WTC11 (cell line): ENCODE measurements at regions not wholly inside any gene's neighbourhood (a gene's known extent, or its start where the extent isn't known, plus 50 kb on each side); places are given as distances from the start of the nearest gene placed in this dataset.

Experiments used
- ATAC-seq: fragments of 200-7000 bp; cut with Tn5 transposase; 2 replicates; pipeline ENCODE4 v1.10.0; 2021; ENCODE audit warnings: mild to moderate bottlenecking, moderate library complexity
- CTCF ChIA-PET: fragments of 300-600 bp; sonication (Branson Sonifier 250); formaldehyde crosslinking; loops from one replicate; lab custom pipeline; 2021; ENCODE audit warnings: antibody characterized with exemption; lab: Charles Lee
- POLR2A ChIA-PET: fragments of 350-600 bp; sonication (Branson Sonifier 250); formaldehyde crosslinking; loops from one replicate; lab custom pipeline; 2021; ENCODE audit warnings: antibody characterized with exemption; lab: Charles Lee
- DNase-seq: peaks from one replicate; pipeline ENCODE4 v3.0.0; 2021; ENCODE audit warnings: low spot score
- H3K27ac Mint-ChIP-seq: 2 replicates; pipeline ENCODE4 v1.8.0; 2021; ENCODE audit warnings: mixed read lengths
- H3K27me3 Mint-ChIP-seq: 2 replicates; pipeline ENCODE4 v1.8.0; 2021; ENCODE audit warnings: low read depth, mild to moderate bottlenecking, moderate library complexity, mixed read lengths
- H3K36me3 Mint-ChIP-seq: 2 replicates; pipeline ENCODE4 v1.8.0; 2021; ENCODE audit warnings: mixed read lengths
- H3K4me1 Mint-ChIP-seq: 2 replicates; pipeline ENCODE4 v1.8.0; 2022; ENCODE audit warnings: mixed read lengths
- H3K4me3 Mint-ChIP-seq: 2 replicates; pipeline ENCODE4 v1.8.0; 2021; ENCODE audit warnings: mild to moderate bottlenecking, moderate library complexity, mixed read lengths
- H3K9me3 Mint-ChIP-seq: 2 replicates; pipeline ENCODE4 v1.8.0; 2021; ENCODE audit warnings: mixed read lengths
- CBFB ChIP-seq: sonication (generic); formaldehyde crosslinking; IDR thresholded peaks from 2 replicates; pipeline ENCODE4 v1.8.1; 2022; ENCODE audit warnings: mild to moderate bottlenecking, low read depth, missing genetic modification reagents
- CREM ChIP-seq: sonication (generic); formaldehyde crosslinking; IDR thresholded peaks from 2 replicates; pipeline ENCODE4 v1.8.1; 2022; ENCODE audit warnings: mild to moderate bottlenecking, missing genetic modification reagents, moderate library complexity
- ETV6 ChIP-seq: sonication (generic); formaldehyde crosslinking; IDR thresholded peaks from 2 replicates; pipeline ENCODE4 v1.8.1; 2022; ENCODE audit warnings: mild to moderate bottlenecking, missing genetic modification reagents
- FOXK1 ChIP-seq: sonication (generic); formaldehyde crosslinking; IDR thresholded peaks from 2 replicates; pipeline ENCODE4 v1.8.0; 2022; ENCODE audit warnings: mild to moderate bottlenecking, moderate library complexity, missing genetic modification reagents
- GABPB1 ChIP-seq: sonication (generic); formaldehyde crosslinking; IDR thresholded peaks from 2 replicates; pipeline ENCODE4 v1.8.1; 2023; ENCODE audit warnings: mild to moderate bottlenecking, missing genetic modification reagents
- GRHL2 ChIP-seq: fragments of 250-450 bp; sonication (Bioruptor Pico); IDR thresholded peaks from 2 replicates; pipeline ENCODE4 v1.8.0; 2022; ENCODE audit warnings: mild to moderate bottlenecking, moderate library complexity; ENCODE audit not compliant: insufficient replicate concordance, severe bottlenecking
- HMGA2 ChIP-seq: fragments of 250-450 bp; sonication (Bioruptor Pico); IDR thresholded peaks from 2 replicates; pipeline ENCODE4 v1.4.0; 2021; ENCODE audit warnings: mild to moderate bottlenecking, moderate library complexity
- IRF2 ChIP-seq: sonication (generic); formaldehyde crosslinking; IDR thresholded peaks from 2 replicates; pipeline ENCODE4 v1.8.0; 2022; ENCODE audit warnings: low read depth, missing genetic modification reagents, borderline replicate concordance
- NR3C1 ChIP-seq: sonication (generic); formaldehyde crosslinking; conservative IDR thresholded peaks from 2 replicates; pipeline ENCODE4 v1.8.1; 2023; ENCODE audit warnings: low read depth, mild to moderate bottlenecking, missing genetic modification reagents
- RELA ChIP-seq: sonication (generic); formaldehyde crosslinking; IDR thresholded peaks from 2 replicates; pipeline ENCODE4 v1.8.1; 2022; ENCODE audit warnings: missing genetic modification reagents, mild to moderate bottlenecking, borderline replicate concordance
- ZNF121 ChIP-seq: sonication (generic); formaldehyde crosslinking; IDR thresholded peaks from 2 replicates; pipeline ENCODE4 v1.8.0; 2023; ENCODE audit warnings: missing genetic modification reagents
- ZNF263 ChIP-seq: sonication (generic); formaldehyde crosslinking; IDR thresholded peaks from 2 replicates; pipeline ENCODE4 v1.8.1; 2022; ENCODE audit warnings: low read depth, mild to moderate bottlenecking, moderate library complexity, missing genetic modification reagents
- ZNF396 ChIP-seq: fragments of 250-450 bp; sonication (Bioruptor Pico); IDR thresholded peaks from 2 replicates; pipeline ENCODE4 v1.8.0; 2021; ENCODE audit warnings: mild to moderate bottlenecking, moderate library complexity, borderline replicate concordance
- ZNF671 ChIP-seq: fragments of 250-450 bp; sonication (Bioruptor Pico); IDR thresholded peaks from 2 replicates; pipeline ENCODE4 v1.8.0; 2021; ENCODE audit warnings: mild to moderate bottlenecking
- TF ChIP-seq, protein P1 (sequence below): sonication (generic); formaldehyde crosslinking; IDR thresholded peaks from 2 replicates; pipeline ENCODE4 v1.8.0; 2022; ENCODE audit warnings: mild to moderate bottlenecking, missing genetic modification reagents
- TF ChIP-seq, protein P2 (sequence below): fragments of 250-450 bp; sonication (Bioruptor Pico); conservative IDR thresholded peaks from 2 replicates; pipeline ENCODE4 v1.9.0; 2021; ENCODE audit warnings: mild to moderate bottlenecking
- TF ChIP-seq, protein P3 (sequence below): sonication (generic); formaldehyde crosslinking; conservative IDR thresholded peaks from 2 replicates; pipeline ENCODE4 v1.8.1; 2022; ENCODE audit warnings: mild to moderate bottlenecking, missing genetic modification reagents
- TF ChIP-seq, protein P4 (sequence below): sonication (generic); formaldehyde crosslinking; conservative IDR thresholded peaks from 2 replicates; pipeline ENCODE4 v1.8.1; 2023; ENCODE audit warnings: mild to moderate bottlenecking, low read depth, missing genetic modification reagents, moderate library complexity
- TF ChIP-seq, protein P5 (sequence below): sonication (generic); formaldehyde crosslinking; IDR thresholded peaks from 2 replicates; pipeline ENCODE4 v1.8.0; 2022; ENCODE audit warnings: mild to moderate bottlenecking, missing genetic modification reagents
- TF ChIP-seq, protein P6 (sequence below): sonication (generic); formaldehyde crosslinking; IDR thresholded peaks from 2 replicates; pipeline ENCODE4 v1.8.1; 2022; ENCODE audit warnings: mild to moderate bottlenecking, missing genetic modification reagents, moderate library complexity, borderline replicate concordance
- TF ChIP-seq, protein P7 (sequence below): fragments of 250-450 bp; sonication (Bioruptor Pico); IDR thresholded peaks from 2 replicates; pipeline ENCODE4 v1.9.0; 2021; ENCODE audit warnings: mild to moderate bottlenecking, borderline replicate concordance

DNA sequence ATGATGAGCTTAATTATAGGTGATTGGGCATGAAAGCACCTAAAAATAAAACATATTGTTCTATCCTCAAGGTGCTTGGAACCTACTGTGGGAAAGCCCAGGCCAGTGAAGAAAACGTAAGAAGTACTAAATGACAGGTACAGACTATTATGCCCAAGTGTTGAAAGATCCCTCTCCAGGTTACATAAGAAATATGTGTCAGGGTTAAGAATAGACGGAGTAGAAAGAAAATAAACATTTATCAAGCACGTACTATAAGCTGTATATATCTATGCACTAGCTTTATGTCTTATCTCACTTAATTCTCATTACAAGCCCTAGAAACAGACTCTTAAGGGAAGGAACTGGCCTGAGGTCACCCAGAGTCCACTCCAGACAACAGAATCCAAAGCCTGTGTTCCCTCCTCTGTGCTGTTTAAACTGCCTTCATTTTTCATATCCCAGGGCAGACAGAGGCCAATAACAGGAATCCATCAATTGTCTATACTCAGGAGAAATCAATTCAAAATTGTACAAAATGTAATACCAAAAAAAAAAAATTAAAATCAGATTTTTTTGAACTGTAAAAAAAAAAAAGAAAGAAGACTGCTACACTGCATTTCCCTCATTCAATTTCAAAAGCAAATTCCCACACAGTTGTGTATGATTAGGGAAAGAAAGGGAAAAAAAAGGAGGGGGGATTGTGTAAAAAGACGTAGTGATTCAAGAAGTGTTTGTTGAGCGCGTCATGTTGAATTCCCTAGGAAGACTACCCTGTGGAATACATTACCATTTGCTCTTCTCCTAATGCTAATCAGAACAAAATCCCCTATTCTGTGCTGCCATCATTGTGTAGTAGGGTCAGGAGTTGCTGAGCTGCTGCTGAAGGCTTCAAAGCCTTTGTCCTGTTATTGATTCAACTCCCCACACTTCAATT is 156.3 kb downstream of the IRS1 start (continued):
- TF ChIP-seq FOXK1 (CRISPR knock-in tag), result no peak
- TF ChIP-seq CREM, result no peak
- no peak for TF ChIP-seq ZNF263 (CRISPR knock-in tag)
- TF ChIP-seq ETV6 (CRISPR knock-in tag), result no peak
- no peak for TF ChIP-seq ZNF121 (CRISPR knock-in tag)
- TF ChIP-seq, protein P1, sequence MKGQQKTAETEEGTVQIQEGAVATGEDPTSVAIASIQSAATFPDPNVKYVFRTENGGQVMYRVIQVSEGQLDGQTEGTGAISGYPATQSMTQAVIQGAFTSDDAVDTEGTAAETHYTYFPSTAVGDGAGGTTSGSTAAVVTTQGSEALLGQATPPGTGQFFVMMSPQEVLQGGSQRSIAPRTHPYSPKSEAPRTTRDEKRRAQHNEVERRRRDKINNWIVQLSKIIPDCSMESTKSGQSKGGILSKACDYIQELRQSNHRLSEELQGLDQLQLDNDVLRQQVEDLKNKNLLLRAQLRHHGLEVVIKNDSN (CRISPR knock-in tag), result no peak
- TF ChIP-seq ZNF396 (CRISPR knock-in tag), result no peak
- TF ChIP-seq, protein P2, sequence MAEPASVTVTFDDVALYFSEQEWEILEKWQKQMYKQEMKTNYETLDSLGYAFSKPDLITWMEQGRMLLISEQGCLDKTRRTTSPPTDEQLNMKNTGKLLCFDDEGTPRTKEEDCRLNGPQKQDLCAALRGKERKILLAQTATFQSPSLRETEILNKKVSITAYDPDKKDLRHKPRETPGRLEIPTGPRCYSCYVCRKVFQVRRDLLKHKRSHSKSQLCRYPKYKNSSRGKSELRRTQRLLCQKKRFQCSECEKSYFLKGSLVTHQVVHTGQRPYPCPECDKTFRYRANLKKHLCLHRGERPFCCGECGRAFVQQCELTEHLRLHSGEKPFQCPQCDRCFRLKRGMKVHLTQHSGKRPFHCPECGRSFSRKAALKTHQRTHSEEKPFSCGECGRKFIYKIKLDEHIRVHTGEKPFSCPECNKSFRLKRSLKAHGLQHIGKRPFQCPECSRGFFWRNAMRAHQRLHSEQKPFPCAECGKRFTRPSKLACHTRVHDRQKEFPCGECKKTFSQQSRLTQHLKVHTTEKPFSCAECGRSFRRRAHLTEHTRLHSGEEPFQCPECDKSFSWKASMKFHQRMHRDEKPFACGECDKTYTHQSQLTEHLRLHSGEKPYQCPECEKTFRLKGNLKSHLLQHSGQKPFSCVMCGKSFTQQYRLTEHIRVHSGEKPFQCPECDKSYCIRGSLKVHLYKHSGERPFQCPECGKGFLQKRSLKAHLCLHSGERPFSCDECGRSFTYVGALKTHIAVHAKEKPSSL (CRISPR knock-in tag), result no peak

DNA sequence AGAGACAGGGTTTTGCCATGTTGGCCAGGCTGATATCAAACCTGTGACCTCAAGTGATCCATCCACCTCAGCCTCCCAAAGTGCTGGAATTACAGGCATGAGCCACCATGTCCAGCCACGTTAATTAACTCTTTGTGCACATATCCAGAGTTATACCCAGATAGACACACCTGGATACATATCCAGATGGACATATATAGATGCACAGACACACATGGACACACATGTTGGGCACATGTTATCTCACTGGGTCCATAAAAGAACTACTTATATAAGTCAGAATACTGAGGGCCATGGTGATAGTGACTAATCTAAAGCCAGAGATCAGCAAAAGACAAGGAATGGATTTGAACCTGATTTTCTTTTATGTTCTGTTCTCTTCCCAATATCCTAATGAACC is 158.6 kb downstream of the IRS1 start:
- ATAC-seq, result no peak
- peaks cover 4% of the 10 kb centered on the region; the same call in 1 of the 2 replicates for H3K36me3 Mint-ChIP-seq
- ChIA-PET POLR2A (no interaction called here), CTCF (no interaction called here)
- H3K9me3 Mint-ChIP-seq, result peaks cover 22% of the 10 kb centered on the region
- no peaks in the 10 kb centered on the region for H3K27me3 Mint-ChIP-seq
- no peak overlapping the region for H3K4me3 Mint-ChIP-seq
- H3K27ac Mint-ChIP-seq, result no peak overlapping the region
- DNase-seq, result no peak
- H3K4me1 Mint-ChIP-seq, result peaks cover 9% of the 10 kb centered on the region; the same call in 1 of the 2 replicates
- TF ChIP-seq ZNF671 (CRISPR knock-in tag), result no peak
- TF ChIP-seq, protein P3, sequence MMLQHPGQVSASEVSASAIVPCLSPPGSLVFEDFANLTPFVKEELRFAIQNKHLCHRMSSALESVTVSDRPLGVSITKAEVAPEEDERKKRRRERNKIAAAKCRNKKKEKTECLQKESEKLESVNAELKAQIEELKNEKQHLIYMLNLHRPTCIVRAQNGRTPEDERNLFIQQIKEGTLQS (CRISPR knock-in tag), result no peak
- TF ChIP-seq IRF2 (CRISPR knock-in tag), result no peak
- TF ChIP-seq, protein P4, sequence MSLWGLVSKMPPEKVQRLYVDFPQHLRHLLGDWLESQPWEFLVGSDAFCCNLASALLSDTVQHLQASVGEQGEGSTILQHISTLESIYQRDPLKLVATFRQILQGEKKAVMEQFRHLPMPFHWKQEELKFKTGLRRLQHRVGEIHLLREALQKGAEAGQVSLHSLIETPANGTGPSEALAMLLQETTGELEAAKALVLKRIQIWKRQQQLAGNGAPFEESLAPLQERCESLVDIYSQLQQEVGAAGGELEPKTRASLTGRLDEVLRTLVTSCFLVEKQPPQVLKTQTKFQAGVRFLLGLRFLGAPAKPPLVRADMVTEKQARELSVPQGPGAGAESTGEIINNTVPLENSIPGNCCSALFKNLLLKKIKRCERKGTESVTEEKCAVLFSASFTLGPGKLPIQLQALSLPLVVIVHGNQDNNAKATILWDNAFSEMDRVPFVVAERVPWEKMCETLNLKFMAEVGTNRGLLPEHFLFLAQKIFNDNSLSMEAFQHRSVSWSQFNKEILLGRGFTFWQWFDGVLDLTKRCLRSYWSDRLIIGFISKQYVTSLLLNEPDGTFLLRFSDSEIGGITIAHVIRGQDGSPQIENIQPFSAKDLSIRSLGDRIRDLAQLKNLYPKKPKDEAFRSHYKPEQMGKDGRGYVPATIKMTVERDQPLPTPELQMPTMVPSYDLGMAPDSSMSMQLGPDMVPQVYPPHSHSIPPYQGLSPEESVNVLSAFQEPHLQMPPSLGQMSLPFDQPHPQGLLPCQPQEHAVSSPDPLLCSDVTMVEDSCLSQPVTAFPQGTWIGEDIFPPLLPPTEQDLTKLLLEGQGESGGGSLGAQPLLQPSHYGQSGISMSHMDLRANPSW (CRISPR knock-in tag), result no peak
- TF ChIP-seq GRHL2 (CRISPR knock-in tag), result no peak
- no peak for TF ChIP-seq RELA (CRISPR knock-in tag)
- TF ChIP-seq HMGA2 (CRISPR knock-in tag), result no peak
- TF ChIP-seq NR3C1, result no peak
- TF ChIP-seq, protein P5, sequence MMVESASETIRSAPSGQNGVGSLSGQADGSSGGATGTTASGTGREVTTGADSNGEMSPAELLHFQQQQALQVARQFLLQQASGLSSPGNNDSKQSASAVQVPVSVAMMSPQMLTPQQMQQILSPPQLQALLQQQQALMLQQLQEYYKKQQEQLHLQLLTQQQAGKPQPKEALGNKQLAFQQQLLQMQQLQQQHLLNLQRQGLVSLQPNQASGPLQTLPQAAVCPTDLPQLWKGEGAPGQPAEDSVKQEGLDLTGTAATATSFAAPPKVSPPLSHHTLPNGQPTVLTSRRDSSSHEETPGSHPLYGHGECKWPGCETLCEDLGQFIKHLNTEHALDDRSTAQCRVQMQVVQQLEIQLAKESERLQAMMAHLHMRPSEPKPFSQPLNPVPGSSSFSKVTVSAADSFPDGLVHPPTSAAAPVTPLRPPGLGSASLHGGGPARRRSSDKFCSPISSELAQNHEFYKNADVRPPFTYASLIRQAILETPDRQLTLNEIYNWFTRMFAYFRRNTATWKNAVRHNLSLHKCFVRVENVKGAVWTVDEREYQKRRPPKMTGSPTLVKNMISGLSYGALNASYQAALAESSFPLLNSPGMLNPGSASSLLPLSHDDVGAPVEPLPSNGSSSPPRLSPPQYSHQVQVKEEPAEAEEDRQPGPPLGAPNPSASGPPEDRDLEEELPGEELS (CRISPR knock-in tag), result no peak
- TF ChIP-seq ETV6 (CRISPR knock-in tag), result no peak
- TF ChIP-seq, protein P6, sequence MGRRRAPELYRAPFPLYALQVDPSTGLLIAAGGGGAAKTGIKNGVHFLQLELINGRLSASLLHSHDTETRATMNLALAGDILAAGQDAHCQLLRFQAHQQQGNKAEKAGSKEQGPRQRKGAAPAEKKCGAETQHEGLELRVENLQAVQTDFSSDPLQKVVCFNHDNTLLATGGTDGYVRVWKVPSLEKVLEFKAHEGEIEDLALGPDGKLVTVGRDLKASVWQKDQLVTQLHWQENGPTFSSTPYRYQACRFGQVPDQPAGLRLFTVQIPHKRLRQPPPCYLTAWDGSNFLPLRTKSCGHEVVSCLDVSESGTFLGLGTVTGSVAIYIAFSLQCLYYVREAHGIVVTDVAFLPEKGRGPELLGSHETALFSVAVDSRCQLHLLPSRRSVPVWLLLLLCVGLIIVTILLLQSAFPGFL (CRISPR knock-in tag), result no peak
- TF ChIP-seq ZNF121 (CRISPR knock-in tag), result no peak
- no peak for TF ChIP-seq GABPB1 (CRISPR knock-in tag)
- TF ChIP-seq CBFB (CRISPR knock-in tag), result no peak
- TF ChIP-seq, protein P7, sequence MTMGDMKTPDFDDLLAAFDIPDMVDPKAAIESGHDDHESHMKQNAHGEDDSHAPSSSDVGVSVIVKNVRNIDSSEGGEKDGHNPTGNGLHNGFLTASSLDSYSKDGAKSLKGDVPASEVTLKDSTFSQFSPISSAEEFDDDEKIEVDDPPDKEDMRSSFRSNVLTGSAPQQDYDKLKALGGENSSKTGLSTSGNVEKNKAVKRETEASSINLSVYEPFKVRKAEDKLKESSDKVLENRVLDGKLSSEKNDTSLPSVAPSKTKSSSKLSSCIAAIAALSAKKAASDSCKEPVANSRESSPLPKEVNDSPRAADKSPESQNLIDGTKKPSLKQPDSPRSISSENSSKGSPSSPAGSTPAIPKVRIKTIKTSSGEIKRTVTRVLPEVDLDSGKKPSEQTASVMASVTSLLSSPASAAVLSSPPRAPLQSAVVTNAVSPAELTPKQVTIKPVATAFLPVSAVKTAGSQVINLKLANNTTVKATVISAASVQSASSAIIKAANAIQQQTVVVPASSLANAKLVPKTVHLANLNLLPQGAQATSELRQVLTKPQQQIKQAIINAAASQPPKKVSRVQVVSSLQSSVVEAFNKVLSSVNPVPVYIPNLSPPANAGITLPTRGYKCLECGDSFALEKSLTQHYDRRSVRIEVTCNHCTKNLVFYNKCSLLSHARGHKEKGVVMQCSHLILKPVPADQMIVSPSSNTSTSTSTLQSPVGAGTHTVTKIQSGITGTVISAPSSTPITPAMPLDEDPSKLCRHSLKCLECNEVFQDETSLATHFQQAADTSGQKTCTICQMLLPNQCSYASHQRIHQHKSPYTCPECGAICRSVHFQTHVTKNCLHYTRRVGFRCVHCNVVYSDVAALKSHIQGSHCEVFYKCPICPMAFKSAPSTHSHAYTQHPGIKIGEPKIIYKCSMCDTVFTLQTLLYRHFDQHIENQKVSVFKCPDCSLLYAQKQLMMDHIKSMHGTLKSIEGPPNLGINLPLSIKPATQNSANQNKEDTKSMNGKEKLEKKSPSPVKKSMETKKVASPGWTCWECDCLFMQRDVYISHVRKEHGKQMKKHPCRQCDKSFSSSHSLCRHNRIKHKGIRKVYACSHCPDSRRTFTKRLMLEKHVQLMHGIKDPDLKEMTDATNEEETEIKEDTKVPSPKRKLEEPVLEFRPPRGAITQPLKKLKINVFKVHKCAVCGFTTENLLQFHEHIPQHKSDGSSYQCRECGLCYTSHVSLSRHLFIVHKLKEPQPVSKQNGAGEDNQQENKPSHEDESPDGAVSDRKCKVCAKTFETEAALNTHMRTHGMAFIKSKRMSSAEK (CRISPR knock-in tag), result no peak
